K562 (cell line): ENCODE measurements at regions not wholly inside any gene's neighbourhood (a gene's known extent, or its start where the extent isn't known, plus 50 kb on each side); places are given as distances from the start of the nearest gene placed in this dataset.

Source experiments
- ATAC-seq: fragments of 200-7000 bp; cut with Tn5 transposase; 3 replicates; pipeline ENCODE4 v1.9.1; 2020; ENCODE audit warnings: moderate library complexity
- BruUV-seq: library from RNA; stranded (reverse); fragments of 400-500 nt; replicated peaks from 2 replicates; lab custom pipeline; 2021; lab: Mats Ljungman, UMichigan
- CTCF ChIA-PET: fragments of 300-600 bp; formaldehyde crosslinking; extraction: SDS; loops from one replicate; lab custom pipeline; 2021; ENCODE audit warnings: low intra/inter-chr PET ratio; lab: Yijun Ruan, JAX
- POLR2A ChIA-PET: fragments of 300-600, 350-650 bp; sonication (Branson Sonifier 250); formaldehyde crosslinking; extraction: SDS; loops from one replicate; lab custom pipeline; 2021; ENCODE audit warnings: antibody characterized with exemption, inconsistent platforms; lab: Yijun Ruan, JAX
- DNase-seq, 4 experiments: peaks; one replicate each; pipeline versions ENCODE4 v3.0.0 to v3.0.0-alpha.2; 2011 to 2018; ENCODE audit warnings: low spot score in 3 of 4, mixed read lengths in 3 of 4; ENCODE audit errors: extremely low read depth in 1 of 4
- FAIRE-seq: peaks from 2 replicates; lab custom pipeline; 2011; peaks lifted over from hg19 to GRCh38; lab: Jason Lieb, UNC
- H2AFZ ChIP-seq: 2 replicates; pipeline ENCODE4 v1.6.0; 2011; ENCODE audit warnings: low read depth, low read length, control low read depth, inconsistent platforms
- H3K27ac ChIP-seq: fragments of 200-600 bp; 3 replicates; pipeline ENCODE4 v1.8.0; 2011; ENCODE audit warnings: low read depth, mild to moderate bottlenecking, control low read depth, inconsistent platforms, low read length, moderate library complexity, mixed read lengths; ENCODE audit errors: extremely low read depth
- H3K27me3 ChIP-seq, 2 experiments: fragments of 300-600 bp in 1 of 2; 2 replicates in 1 of 2; 3 replicates in 1 of 2; pipeline versions ENCODE4 v1.6.0 to v1.8.0; 2011; ENCODE audit warnings: inconsistent platforms in 2 of 2, low read length in 2 of 2, mild to moderate bottlenecking in 1 of 2, mixed read lengths in 1 of 2, moderate library complexity in 1 of 2; ENCODE audit not compliant: control insufficient read depth in 2 of 2, insufficient read depth in 2 of 2
- H3K36me3 ChIP-seq: fragments of 300-600 bp; 3 replicates; pipeline ENCODE4 v1.8.0; 2011; ENCODE audit warnings: mild to moderate bottlenecking, low read length, inconsistent platforms; ENCODE audit not compliant: control insufficient read depth, insufficient read depth
- H3K4me1 ChIP-seq, 2 experiments: fragments of 200-600 bp in 1 of 2; replicated peaks in 1 of 2; 2 replicates in 1 of 2; 3 replicates in 1 of 2; pipeline versions ENCODE4 v1.5.1 to v1.8.0; 2011; ENCODE audit warnings: inconsistent platforms in 2 of 2, low read length in 2 of 2, mild to moderate bottlenecking in 1 of 2, mixed read lengths in 1 of 2, moderate library complexity in 1 of 2; ENCODE audit not compliant: control insufficient read depth in 2 of 2, insufficient read depth in 2 of 2
- H3K4me2 ChIP-seq: 2 replicates; pipeline ENCODE4 v1.6.1; 2011; ENCODE audit warnings: low read length, control low read depth, inconsistent platforms, mixed read lengths; ENCODE audit not compliant: insufficient read depth
- H3K4me3 ChIP-seq: fragments of 200-600 bp; sonication (generic), shearing (Covaris generic); 2 replicates; pipeline ENCODE4 v1.5.1; 2016; ENCODE audit warnings: control low read depth, inconsistent platforms
- H3K79me2 ChIP-seq: fragments of 200-600 bp; 3 replicates; pipeline ENCODE4 v1.8.0; 2011; ENCODE audit warnings: low read length, inconsistent platforms; ENCODE audit not compliant: control insufficient read depth, insufficient read depth
- H3K9ac ChIP-seq, 2 experiments: 2 replicates each; pipeline versions ENCODE4 v1.6.0 to v1.6.1; 2011; ENCODE audit warnings: low read depth in 2 of 2, low read length in 2 of 2, control low read depth in 1 of 2, inconsistent platforms in 1 of 2, mild to moderate bottlenecking in 1 of 2, mixed read lengths in 1 of 2; ENCODE audit not compliant: insufficient read depth in 1 of 2
- H3K9me1 ChIP-seq: one replicate; pipeline ENCODE4 v1.6.0; 2011; ENCODE audit warnings: inconsistent platforms, mild to moderate bottlenecking, low read length, moderate library complexity; ENCODE audit not compliant: control insufficient read depth, insufficient read depth
- H3K9me3 ChIP-seq: replicated peaks from 2 replicates; pipeline ENCODE4 v1.5.1; 2011; ENCODE audit warnings: low read depth, low read length, inconsistent platforms; ENCODE audit not compliant: control insufficient read depth, insufficient read depth
- H4K20me1 ChIP-seq: replicated peaks from 2 replicates; pipeline ENCODE4 v1.6.1; 2011; ENCODE audit warnings: low read length, inconsistent platforms, mixed read lengths; ENCODE audit not compliant: control insufficient read depth, insufficient read depth
- AFF1 ChIP-seq, 2 experiments: fragments of 450-650 bp; IDR thresholded peaks; 2 replicates each; pipeline ENCODE4 v1.6.1; 2018; ENCODE audit warnings: mild to moderate bottlenecking in 2 of 2, low read depth in 1 of 2; ENCODE audit not compliant: partially characterized antibody in 2 of 2
- BACH1 ChIP-seq: fragments of 200-800 bp; sonication (Bioruptor generic); IDR thresholded peaks from 2 replicates; pipeline ENCODE4 v1.6.1; 2016; ENCODE audit warnings: missing genetic modification characterization, missing compliant biosample characterization
- BRF2 ChIP-seq: IDR thresholded peaks from 3 replicates; pipeline ENCODE4 v1.6.1; 2011; ENCODE audit warnings: borderline replicate concordance, mild to moderate bottlenecking; ENCODE audit not compliant: insufficient read length, insufficient read depth
- CXXC5 ChIP-seq: fragments of 250-450 bp; sonication (Bioruptor Pico); IDR thresholded peaks from 2 replicates; pipeline ENCODE4 v1.8.0; 2022; ENCODE audit warnings: inconsistent platforms, mild to moderate bottlenecking, moderate library complexity
- E2F4 ChIP-seq: sonication (generic); formaldehyde crosslinking; IDR thresholded peaks from 2 replicates; pipeline ENCODE4 v1.8.0; 2022; ENCODE audit warnings: mild to moderate bottlenecking, low read depth, missing genetic modification reagents
- KDM4B ChIP-seq, 2 experiments: fragments of 450-650 bp in 1 of 2; sonication (generic) in 1 of 2; IDR thresholded peaks; 2 replicates each; pipeline ENCODE4 v1.6.1; 2016 to 2017; ENCODE audit warnings: borderline replicate concordance in 2 of 2, antibody characterized with exemption in 1 of 2, low read depth in 1 of 2, mild to moderate bottlenecking in 1 of 2
- TARDBP ChIP-seq: fragments of 450-650 bp; IDR thresholded peaks from 2 replicates; pipeline ENCODE4 v1.6.1; 2016
- ZNF146 ChIP-seq: IDR thresholded peaks from one replicate; pipeline ENCODE4 v1.6.1; 2018; ENCODE audit warnings: missing compliant biosample characterization; ENCODE audit not compliant: unreplicated experiment
- ZNF212 ChIP-seq: fragments of 450-650 bp; formaldehyde crosslinking; IDR thresholded peaks from 2 replicates; pipeline ENCODE4 v1.4.0; 2020; ENCODE audit warnings: mild to moderate bottlenecking
- ZNF282 ChIP-seq: sonication (generic); formaldehyde crosslinking; IDR thresholded peaks from 2 replicates; pipeline ENCODE4 v1.8.1; 2023; ENCODE audit warnings: missing genetic modification reagents
- ZNF347 ChIP-seq: fragments of 450-650 bp; formaldehyde crosslinking; IDR thresholded peaks from 2 replicates; pipeline ENCODE4 v1.4.0; 2020; ENCODE audit warnings: low read depth, mild to moderate bottlenecking, moderate library complexity
- ZNF561 ChIP-seq: fragments of 450-650 bp; formaldehyde crosslinking; conservative IDR thresholded peaks from 2 replicates; pipeline ENCODE4 v1.4.0; 2020; ENCODE audit warnings: mild to moderate bottlenecking, moderate library complexity
- WGBS: fragments of 100-300 bp; shearing (Covaris generic); methylation state at CpG from one replicate; pipeline ENCODE4 v1.1.6; 2016; ENCODE audit warnings: low coverage, mixed read lengths; ENCODE audit not compliant: insufficient coverage; ENCODE audit errors: missing lambda C conversion rate; 5-methylcytosine and 5-hydroxymethylcytosine counted together
- in situ Hi-C: fragments of 300-500 bp; cut with MboI; formaldehyde crosslinking; loops from 4 replicates; pipeline ENCODE4 v1.15.0; 2018; ENCODE audit warnings: inconsistent platforms, mixed read lengths
- intact Hi-C: fragments of 100-400 bp; cut with micrococcal nuclease; formaldehyde crosslinking; loops from 2 replicates; pipeline ENCODE4 v1.14.2; 2022

- TF ChIP-seq E2F4: no peak
- TF ChIP-seq, all 486 proteins: peak for 0
These were observed 256.0 kb downstream of the UQCRFS1 start (continued) for GRCh38 chr19:28956961-28957360.

GRCh38 chr19:28956421-28956820 lies 256.5 kb downstream of the UQCRFS1 start:
- ATAC-seq (no peak), DNase-seq (no peak), FAIRE-seq (no peak)
- Histone ChIP-seq H3K4me3 (no peak overlapping the region), H3K9me1 (no peaks in the 10 kb centered on the region), H3K9me3 (no peaks in the 10 kb centered on the region), H3K36me3 (no peaks in the 10 kb centered on the region), H4K20me1 (no peaks in the 10 kb centered on the region), H2AFZ (no peak overlapping the region), H3K27ac (no peak overlapping the region), H3K9ac (no peak overlapping the region), H3K4me2 (no peak overlapping the region), H3K79me2 (no peaks in the 10 kb centered on the region), H3K27me3 (no peaks in the 10 kb centered on the region), H3K4me1 (no peaks in the 10 kb centered on the region)
- CTCF ChIA-PET: no interaction called here
- intact Hi-C loops: no loop called here
- in situ Hi-C loops: no loop called here
- POLR2A ChIA-PET: interaction anchor here (1.8 kb wide), 1 partner anchor 11 kb away, joined by 7 read pairs; no protein-coding TSS in a partner anchor
- 0% methylated on average over 3 of the region's 3 CpGs for WGBS
- BruUV-seq: no TSS peak
- TF ChIP-seq BRF2 (no peak), ZNF347 (no peak), ZNF212 (CRISPR knock-in tag) (no peak), CXXC5 (CRISPR knock-in tag) (no peak), AFF1 (IDR thresholded peaks at IDR 0.05; ENCODE audit: low read depth in 1 of 2, partially characterized antibody in 2 of 2) (no peak), KDM4B (IDR thresholded peaks at IDR 0.05; ENCODE audit: borderline replicate concordance in 2 of 2, low read depth in 1 of 2) (no peak), TARDBP (no peak), ZNF146 (CRISPR knock-in tag) (no peak), ZNF282 (CRISPR knock-in tag) (no peak), BACH1 (tag) (no peak), ZNF561 (no peak)
